ENCODE measurements at regions not wholly inside any gene's neighbourhood (a gene's known extent, or its start where the extent isn't known, plus 50 kb on each side); places are given as distances from the start of the nearest gene placed in this dataset.

DNA sequence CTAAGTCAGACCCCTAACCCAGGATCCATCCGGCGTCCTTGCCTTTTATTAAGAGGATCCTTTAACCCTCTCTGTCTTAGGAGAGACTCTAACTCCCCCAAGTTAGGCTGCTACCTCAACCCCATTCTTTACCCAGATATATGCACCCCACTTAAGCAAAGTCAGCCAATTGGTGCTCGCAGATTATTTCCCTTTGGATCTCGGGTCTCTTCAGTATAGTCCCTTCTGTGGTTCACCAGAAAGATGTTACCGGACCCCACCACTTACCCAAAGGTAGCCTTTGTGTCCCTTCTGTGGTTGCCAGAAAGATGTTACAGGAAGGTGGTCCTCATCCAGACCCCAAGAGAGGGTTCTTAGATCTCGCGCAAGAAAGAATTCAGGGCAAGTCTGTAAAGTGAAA, 212.9 kb upstream of the GRID2 start:
- DNase-seq (ENCODE audit: insufficient read length, low spot score, missing footprints): no peak
- Histone ChIP-seq H3K79me2 (ENCODE audit: insufficient read depth, low read length) (no peaks in the 10 kb centered on the region), H3K4me2 (ENCODE audit: insufficient read depth, low read length) (no peak overlapping the region), H3K9me3 (ENCODE audit: low read depth, low read length) (no peaks in the 10 kb centered on the region), H2AFZ (ENCODE audit: low read length) (peak overlapping the region; percentile 47), H4K20me1 (ENCODE audit: insufficient read depth, low read length) (no peaks in the 10 kb centered on the region), H3K27me3 (ENCODE audit: insufficient read depth, low read length) (no peaks in the 10 kb centered on the region), H3K4me1 (ENCODE audit: insufficient read depth, low read length) (no peaks in the 10 kb centered on the region), H3K27ac (ENCODE audit: low read depth, low read length) (no peak overlapping the region), H3K36me3 (ENCODE audit: insufficient read depth, low read length) (no peaks in the 10 kb centered on the region), H3K4me3 (ENCODE audit: insufficient read depth, low read length) (peak overlapping the region; percentile 33)
- TF ChIP-seq, protein P1, sequence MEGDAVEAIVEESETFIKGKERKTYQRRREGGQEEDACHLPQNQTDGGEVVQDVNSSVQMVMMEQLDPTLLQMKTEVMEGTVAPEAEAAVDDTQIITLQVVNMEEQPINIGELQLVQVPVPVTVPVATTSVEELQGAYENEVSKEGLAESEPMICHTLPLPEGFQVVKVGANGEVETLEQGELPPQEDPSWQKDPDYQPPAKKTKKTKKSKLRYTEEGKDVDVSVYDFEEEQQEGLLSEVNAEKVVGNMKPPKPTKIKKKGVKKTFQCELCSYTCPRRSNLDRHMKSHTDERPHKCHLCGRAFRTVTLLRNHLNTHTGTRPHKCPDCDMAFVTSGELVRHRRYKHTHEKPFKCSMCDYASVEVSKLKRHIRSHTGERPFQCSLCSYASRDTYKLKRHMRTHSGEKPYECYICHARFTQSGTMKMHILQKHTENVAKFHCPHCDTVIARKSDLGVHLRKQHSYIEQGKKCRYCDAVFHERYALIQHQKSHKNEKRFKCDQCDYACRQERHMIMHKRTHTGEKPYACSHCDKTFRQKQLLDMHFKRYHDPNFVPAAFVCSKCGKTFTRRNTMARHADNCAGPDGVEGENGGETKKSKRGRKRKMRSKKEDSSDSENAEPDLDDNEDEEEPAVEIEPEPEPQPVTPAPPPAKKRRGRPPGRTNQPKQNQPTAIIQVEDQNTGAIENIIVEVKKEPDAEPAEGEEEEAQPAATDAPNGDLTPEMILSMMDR (IDR thresholded peaks at IDR 0.05; ENCODE audit: extremely low read depth, low read depth, low read length): no peak

GRCh38 chr4:92091335-92091734, 212.4 kb upstream of the GRID2 start:
- H3K4me2 ChIP-seq (ENCODE audit: insufficient read depth, low read length): no peak overlapping the region
- TF ChIP-seq, protein P1 (IDR thresholded peaks at IDR 0.05; ENCODE audit: extremely low read depth, low read depth, low read length): peak; percentile 7
- H3K4me3 ChIP-seq (ENCODE audit: insufficient read depth, low read length): peak overlapping the region; percentile 33
- no peaks in the 10 kb centered on the region for H3K36me3 ChIP-seq (ENCODE audit: insufficient read depth, low read length)
- DNase-seq (ENCODE audit: insufficient read length, low spot score, missing footprints): no peak
- no peak overlapping the region for H3K27ac ChIP-seq (ENCODE audit: low read depth, low read length)
- no peaks in the 10 kb centered on the region for H3K27me3 ChIP-seq (ENCODE audit: insufficient read depth, low read length)
- H4K20me1 ChIP-seq (ENCODE audit: insufficient read depth, low read length): no peaks in the 10 kb centered on the region
- H3K79me2 ChIP-seq (ENCODE audit: insufficient read depth, low read length): no peaks in the 10 kb centered on the region
- no peaks in the 10 kb centered on the region for H3K9me3 ChIP-seq (ENCODE audit: low read depth, low read length)
- peak overlapping the region; percentile 47 for H2AFZ ChIP-seq (ENCODE audit: low read length)
- no peaks in the 10 kb centered on the region for H3K4me1 ChIP-seq (ENCODE audit: insufficient read depth, low read length)

DNA sequence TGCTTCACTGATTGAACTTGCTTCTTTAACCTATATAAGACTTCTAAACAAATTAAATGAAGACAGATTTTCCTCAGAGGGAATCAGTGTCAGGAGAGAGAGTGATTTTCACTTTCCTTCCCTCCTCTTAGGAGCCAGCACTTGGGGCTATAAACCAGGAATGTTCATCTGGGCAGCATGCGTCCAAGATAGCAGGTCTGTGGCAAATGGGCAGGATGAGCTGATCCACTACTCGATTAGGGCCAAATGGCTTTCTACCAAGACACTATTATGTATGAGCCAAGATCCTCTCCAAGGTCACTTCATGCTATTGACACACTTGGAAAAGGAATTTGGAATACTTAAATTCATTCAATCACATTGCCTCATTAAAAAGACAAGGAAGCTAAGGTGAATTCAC, 203.9 kb upstream of the GRID2 start:
- H2AFZ ChIP-seq (ENCODE audit: low read length): no peak overlapping the region
- no peak overlapping the region for H3K4me3 ChIP-seq (ENCODE audit: insufficient read depth, low read length)
- no peaks in the 10 kb centered on the region for H3K27me3 ChIP-seq (ENCODE audit: insufficient read depth, low read length)
- H3K36me3 ChIP-seq (ENCODE audit: insufficient read depth, low read length): no peaks in the 10 kb centered on the region
- no peaks in the 10 kb centered on the region for H3K79me2 ChIP-seq (ENCODE audit: insufficient read depth, low read length)
- no peak overlapping the region for H3K27ac ChIP-seq (ENCODE audit: low read depth, low read length)
- no peaks in the 10 kb centered on the region for H3K9me3 ChIP-seq (ENCODE audit: low read depth, low read length)
- H4K20me1 ChIP-seq (ENCODE audit: insufficient read depth, low read length): no peaks in the 10 kb centered on the region
- peak; percentile 57 for DNase-seq (ENCODE audit: insufficient read length, low spot score, missing footprints)
- TF ChIP-seq, protein P1 (IDR thresholded peaks at IDR 0.05; ENCODE audit: extremely low read depth, low read depth, low read length): no peak
- H3K4me2 ChIP-seq (ENCODE audit: insufficient read depth, low read length): no peak overlapping the region
- no peaks in the 10 kb centered on the region for H3K4me1 ChIP-seq (ENCODE audit: insufficient read depth, low read length)

DNA sequence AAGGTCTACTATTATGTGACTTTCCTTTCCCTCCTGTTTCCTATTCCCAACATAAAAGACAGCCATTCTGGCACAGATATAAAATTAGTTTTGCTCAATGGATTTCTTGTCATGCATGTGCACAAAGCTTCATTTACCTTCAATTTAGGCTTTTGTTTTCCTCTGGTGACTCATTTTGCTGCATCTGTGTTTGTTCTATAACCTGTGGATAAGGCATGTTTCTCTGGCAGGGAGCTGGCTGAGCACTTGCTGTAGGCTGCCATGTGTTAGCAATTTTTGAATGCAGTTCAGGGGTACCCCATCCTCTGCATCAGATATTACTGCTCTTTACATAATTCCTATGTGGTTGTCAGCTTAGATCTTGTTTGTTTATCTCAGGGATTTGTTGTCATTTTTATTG, 202.8 kb upstream of the GRID2 start:
- H3K36me3 ChIP-seq (ENCODE audit: insufficient read depth, low read length): no peaks in the 10 kb centered on the region
- no peak overlapping the region for H3K27ac ChIP-seq (ENCODE audit: low read depth, low read length)
- H3K4me3 ChIP-seq (ENCODE audit: insufficient read depth, low read length): no peak overlapping the region
- H3K4me1 ChIP-seq (ENCODE audit: insufficient read depth, low read length): no peaks in the 10 kb centered on the region
- TF ChIP-seq, protein P1 (IDR thresholded peaks at IDR 0.05; ENCODE audit: extremely low read depth, low read depth, low read length): no peak
- no peak overlapping the region for H2AFZ ChIP-seq (ENCODE audit: low read length)
- H3K27me3 ChIP-seq (ENCODE audit: insufficient read depth, low read length): no peaks in the 10 kb centered on the region
- H4K20me1 ChIP-seq (ENCODE audit: insufficient read depth, low read length): no peaks in the 10 kb centered on the region
- no peak for DNase-seq (ENCODE audit: insufficient read length, low spot score, missing footprints)
- no peaks in the 10 kb centered on the region for H3K9me3 ChIP-seq (ENCODE audit: low read depth, low read length)
- no peak overlapping the region for H3K4me2 ChIP-seq (ENCODE audit: insufficient read depth, low read length)
- H3K79me2 ChIP-seq (ENCODE audit: insufficient read depth, low read length): no peaks in the 10 kb centered on the region

Data from osteoblast (primary cell).